K562 (cell line): ENCODE measurements at regions not wholly inside any gene's neighbourhood (a gene's known extent, or its start where the extent isn't known, plus 50 kb on each side); places are given as distances from the start of the nearest gene placed in this dataset.

Experiments used
- ATAC-seq: fragments of 200-7000 bp; cut with Tn5 transposase; 3 replicates; pipeline ENCODE4 v1.9.1; 2020; ENCODE audit warnings: moderate library complexity
- BruUV-seq: library from RNA; stranded (reverse); fragments of 400-500 nt; replicated peaks from 2 replicates; lab custom pipeline; 2021; lab: Mats Ljungman, UMichigan
- CTCF ChIA-PET: fragments of 300-600 bp; formaldehyde crosslinking; extraction: SDS; loops from one replicate; lab custom pipeline; 2021; ENCODE audit warnings: low intra/inter-chr PET ratio; lab: Yijun Ruan, JAX
- POLR2A ChIA-PET: fragments of 300-600, 350-650 bp; sonication (Branson Sonifier 250); formaldehyde crosslinking; extraction: SDS; loops from one replicate; lab custom pipeline; 2021; ENCODE audit warnings: antibody characterized with exemption, inconsistent platforms; lab: Yijun Ruan, JAX
- DNase-seq, 4 experiments: peaks; one replicate each; pipeline versions ENCODE4 v3.0.0 to v3.0.0-alpha.2; 2011 to 2018; ENCODE audit warnings: low spot score in 3 of 4, mixed read lengths in 3 of 4; ENCODE audit errors: extremely low read depth in 1 of 4
- FAIRE-seq: peaks from 2 replicates; lab custom pipeline; 2011; peaks lifted over from hg19 to GRCh38; lab: Jason Lieb, UNC
- H2AFZ ChIP-seq: 2 replicates; pipeline ENCODE4 v1.6.0; 2011; ENCODE audit warnings: low read depth, low read length, control low read depth, inconsistent platforms
- H3K27ac ChIP-seq: fragments of 200-600 bp; 3 replicates; pipeline ENCODE4 v1.8.0; 2011; ENCODE audit warnings: low read depth, mild to moderate bottlenecking, control low read depth, inconsistent platforms, low read length, moderate library complexity, mixed read lengths; ENCODE audit errors: extremely low read depth
- H3K27me3 ChIP-seq, 2 experiments: fragments of 300-600 bp in 1 of 2; 2 replicates in 1 of 2; 3 replicates in 1 of 2; pipeline versions ENCODE4 v1.6.0 to v1.8.0; 2011; ENCODE audit warnings: inconsistent platforms in 2 of 2, low read length in 2 of 2, mild to moderate bottlenecking in 1 of 2, mixed read lengths in 1 of 2, moderate library complexity in 1 of 2; ENCODE audit not compliant: control insufficient read depth in 2 of 2, insufficient read depth in 2 of 2
- H3K36me3 ChIP-seq: fragments of 300-600 bp; 3 replicates; pipeline ENCODE4 v1.8.0; 2011; ENCODE audit warnings: mild to moderate bottlenecking, low read length, inconsistent platforms; ENCODE audit not compliant: control insufficient read depth, insufficient read depth
- H3K4me1 ChIP-seq, 2 experiments: fragments of 200-600 bp in 1 of 2; replicated peaks in 1 of 2; 2 replicates in 1 of 2; 3 replicates in 1 of 2; pipeline versions ENCODE4 v1.5.1 to v1.8.0; 2011; ENCODE audit warnings: inconsistent platforms in 2 of 2, low read length in 2 of 2, mild to moderate bottlenecking in 1 of 2, mixed read lengths in 1 of 2, moderate library complexity in 1 of 2; ENCODE audit not compliant: control insufficient read depth in 2 of 2, insufficient read depth in 2 of 2
- H3K4me2 ChIP-seq: 2 replicates; pipeline ENCODE4 v1.6.1; 2011; ENCODE audit warnings: low read length, control low read depth, inconsistent platforms, mixed read lengths; ENCODE audit not compliant: insufficient read depth
- H3K4me3 ChIP-seq: fragments of 200-600 bp; sonication (generic), shearing (Covaris generic); 2 replicates; pipeline ENCODE4 v1.5.1; 2016; ENCODE audit warnings: control low read depth, inconsistent platforms
- H3K79me2 ChIP-seq: fragments of 200-600 bp; 3 replicates; pipeline ENCODE4 v1.8.0; 2011; ENCODE audit warnings: low read length, inconsistent platforms; ENCODE audit not compliant: control insufficient read depth, insufficient read depth
- H3K9ac ChIP-seq, 2 experiments: 2 replicates each; pipeline versions ENCODE4 v1.6.0 to v1.6.1; 2011; ENCODE audit warnings: low read depth in 2 of 2, low read length in 2 of 2, control low read depth in 1 of 2, inconsistent platforms in 1 of 2, mild to moderate bottlenecking in 1 of 2, mixed read lengths in 1 of 2; ENCODE audit not compliant: insufficient read depth in 1 of 2
- H3K9me1 ChIP-seq: one replicate; pipeline ENCODE4 v1.6.0; 2011; ENCODE audit warnings: inconsistent platforms, mild to moderate bottlenecking, low read length, moderate library complexity; ENCODE audit not compliant: control insufficient read depth, insufficient read depth
- H3K9me3 ChIP-seq: replicated peaks from 2 replicates; pipeline ENCODE4 v1.5.1; 2011; ENCODE audit warnings: low read depth, low read length, inconsistent platforms; ENCODE audit not compliant: control insufficient read depth, insufficient read depth
- H4K20me1 ChIP-seq: replicated peaks from 2 replicates; pipeline ENCODE4 v1.6.1; 2011; ENCODE audit warnings: low read length, inconsistent platforms, mixed read lengths; ENCODE audit not compliant: control insufficient read depth, insufficient read depth
- KDM5B ChIP-seq: fragments of 200-600 bp; sonication (generic); IDR thresholded peaks from 2 replicates; pipeline ENCODE4 v1.6.1; 2012; ENCODE audit warnings: low read depth, mild to moderate bottlenecking, moderate library complexity, low read length, control low read depth, inconsistent platforms; ENCODE audit not compliant: insufficient replicate concordance
- PCBP1 ChIP-seq: fragments of 200-400 bp; formaldehyde crosslinking; IDR thresholded peaks from 2 replicates; pipeline ENCODE4 v1.6.1; 2018; ENCODE audit warnings: mild to moderate bottlenecking, low read depth, low read length; ENCODE audit not compliant: poor library complexity, severe bottlenecking
- SP1 ChIP-seq: sonication (generic); formaldehyde crosslinking; IDR thresholded peaks from 2 replicates; pipeline ENCODE4 v1.8.1; 2022; ENCODE audit warnings: mild to moderate bottlenecking, missing genetic modification reagents
- WGBS: fragments of 100-300 bp; shearing (Covaris generic); methylation state at CpG from one replicate; pipeline ENCODE4 v1.1.6; 2016; ENCODE audit warnings: low coverage, mixed read lengths; ENCODE audit not compliant: insufficient coverage; ENCODE audit errors: missing lambda C conversion rate; 5-methylcytosine and 5-hydroxymethylcytosine counted together
- in situ Hi-C: fragments of 300-500 bp; cut with MboI; formaldehyde crosslinking; loops from 4 replicates; pipeline ENCODE4 v1.15.0; 2018; ENCODE audit warnings: inconsistent platforms, mixed read lengths
- intact Hi-C: fragments of 100-400 bp; cut with micrococcal nuclease; formaldehyde crosslinking; loops from 2 replicates; pipeline ENCODE4 v1.14.2; 2022
- TF ChIP-seq, protein P1 (sequence below): fragments of 450-650 bp; IDR thresholded peaks from 2 replicates; pipeline ENCODE4 v1.6.1; 2018; ENCODE audit warnings: mild to moderate bottlenecking, low read depth; ENCODE audit not compliant: partially characterized antibody
- TF ChIP-seq, protein P2 (sequence below): fragments of 450-650 bp; IDR thresholded peaks from 2 replicates; pipeline ENCODE4 v1.7.0; 2016; ENCODE audit warnings: borderline replicate concordance
- TF ChIP-seq, protein P3 (sequence below): IDR thresholded peaks from 2 replicates; pipeline ENCODE4 v1.6.1; 2016; ENCODE audit warnings: missing genetic modification characterization, missing compliant biosample characterization
- TF ChIP-seq, protein P4 (sequence below): sonication (generic); formaldehyde crosslinking; IDR thresholded peaks from 2 replicates; pipeline ENCODE4 v1.8.0; 2023; ENCODE audit warnings: missing genetic modification reagents, mild to moderate bottlenecking, borderline replicate concordance
- TF ChIP-seq, protein P5 (sequence below): fragments of 450-650 bp; IDR thresholded peaks from 2 replicates; pipeline ENCODE4 v1.6.1; 2016

DNA sequence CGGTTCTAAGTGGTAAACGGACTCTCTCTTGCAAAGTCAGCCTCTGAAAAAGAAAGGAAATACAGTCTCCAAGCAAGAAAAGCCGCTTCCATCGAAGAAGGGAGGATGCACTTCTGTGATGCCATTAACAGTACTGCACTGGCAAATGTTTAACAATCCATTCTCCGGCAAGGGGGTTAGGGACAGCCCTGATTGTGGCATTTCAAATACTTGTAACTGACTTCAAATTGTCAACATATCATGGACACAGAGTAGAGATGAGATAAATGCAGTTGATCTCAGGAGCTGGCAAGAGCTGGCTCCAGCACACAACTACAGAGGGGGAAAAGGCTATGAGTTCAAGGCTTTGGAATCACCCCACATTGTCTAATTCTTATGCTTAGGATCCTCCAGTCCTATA lies 146.8 kb downstream of the SLC7A11 start:
- intact Hi-C loops = no loop called here
- POLR2A ChIA-PET = no interaction called here
- no peak for TF ChIP-seq KDM5B
- TF ChIP-seq PCBP1 = no peak
- TF ChIP-seq, protein P1, sequence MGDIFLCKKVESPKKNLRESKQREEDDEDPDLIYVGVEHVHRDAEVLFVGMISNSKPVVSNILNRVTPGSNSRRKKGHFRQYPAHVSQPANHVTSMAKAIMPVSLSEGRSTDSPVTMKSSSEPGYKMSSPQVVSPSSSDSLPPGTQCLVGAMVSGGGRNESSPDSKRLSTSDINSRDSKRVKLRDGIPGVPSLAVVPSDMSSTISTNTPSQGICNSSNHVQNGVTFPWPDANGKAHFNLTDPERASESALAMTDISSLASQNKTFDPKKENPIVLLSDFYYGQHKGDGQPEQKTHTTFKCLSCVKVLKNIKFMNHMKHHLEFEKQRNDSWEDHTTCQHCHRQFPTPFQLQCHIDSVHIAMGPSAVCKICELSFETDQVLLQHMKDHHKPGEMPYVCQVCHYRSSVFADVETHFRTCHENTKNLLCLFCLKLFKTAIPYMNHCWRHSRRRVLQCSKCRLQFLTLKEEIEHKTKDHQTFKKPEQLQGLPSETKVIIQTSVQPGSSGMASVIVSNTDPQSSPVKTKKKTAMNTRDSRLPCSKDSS = no peak
- TF ChIP-seq, protein P2, sequence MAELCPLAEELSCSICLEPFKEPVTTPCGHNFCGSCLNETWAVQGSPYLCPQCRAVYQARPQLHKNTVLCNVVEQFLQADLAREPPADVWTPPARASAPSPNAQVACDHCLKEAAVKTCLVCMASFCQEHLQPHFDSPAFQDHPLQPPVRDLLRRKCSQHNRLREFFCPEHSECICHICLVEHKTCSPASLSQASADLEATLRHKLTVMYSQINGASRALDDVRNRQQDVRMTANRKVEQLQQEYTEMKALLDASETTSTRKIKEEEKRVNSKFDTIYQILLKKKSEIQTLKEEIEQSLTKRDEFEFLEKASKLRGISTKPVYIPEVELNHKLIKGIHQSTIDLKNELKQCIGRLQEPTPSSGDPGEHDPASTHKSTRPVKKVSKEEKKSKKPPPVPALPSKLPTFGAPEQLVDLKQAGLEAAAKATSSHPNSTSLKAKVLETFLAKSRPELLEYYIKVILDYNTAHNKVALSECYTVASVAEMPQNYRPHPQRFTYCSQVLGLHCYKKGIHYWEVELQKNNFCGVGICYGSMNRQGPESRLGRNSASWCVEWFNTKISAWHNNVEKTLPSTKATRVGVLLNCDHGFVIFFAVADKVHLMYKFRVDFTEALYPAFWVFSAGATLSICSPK = no peak
- TF ChIP-seq, protein P3, sequence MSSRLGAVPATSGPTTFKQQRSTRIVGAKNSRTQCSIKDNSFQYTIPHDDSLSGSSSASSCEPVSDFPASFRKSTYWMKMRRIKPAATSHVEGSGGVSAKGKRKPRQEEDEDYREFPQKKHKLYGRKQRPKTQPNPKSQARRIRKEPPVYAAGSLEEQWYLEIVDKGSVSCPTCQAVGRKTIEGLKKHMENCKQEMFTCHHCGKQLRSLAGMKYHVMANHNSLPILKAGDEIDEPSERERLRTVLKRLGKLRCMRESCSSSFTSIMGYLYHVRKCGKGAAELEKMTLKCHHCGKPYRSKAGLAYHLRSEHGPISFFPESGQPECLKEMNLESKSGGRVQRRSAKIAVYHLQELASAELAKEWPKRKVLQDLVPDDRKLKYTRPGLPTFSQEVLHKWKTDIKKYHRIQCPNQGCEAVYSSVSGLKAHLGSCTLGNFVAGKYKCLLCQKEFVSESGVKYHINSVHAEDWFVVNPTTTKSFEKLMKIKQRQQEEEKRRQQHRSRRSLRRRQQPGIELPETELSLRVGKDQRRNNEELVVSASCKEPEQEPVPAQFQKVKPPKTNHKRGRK (tag) = no peak
- TF ChIP-seq SP1 (CRISPR knock-in tag) = no peak
- TF ChIP-seq, protein P4, sequence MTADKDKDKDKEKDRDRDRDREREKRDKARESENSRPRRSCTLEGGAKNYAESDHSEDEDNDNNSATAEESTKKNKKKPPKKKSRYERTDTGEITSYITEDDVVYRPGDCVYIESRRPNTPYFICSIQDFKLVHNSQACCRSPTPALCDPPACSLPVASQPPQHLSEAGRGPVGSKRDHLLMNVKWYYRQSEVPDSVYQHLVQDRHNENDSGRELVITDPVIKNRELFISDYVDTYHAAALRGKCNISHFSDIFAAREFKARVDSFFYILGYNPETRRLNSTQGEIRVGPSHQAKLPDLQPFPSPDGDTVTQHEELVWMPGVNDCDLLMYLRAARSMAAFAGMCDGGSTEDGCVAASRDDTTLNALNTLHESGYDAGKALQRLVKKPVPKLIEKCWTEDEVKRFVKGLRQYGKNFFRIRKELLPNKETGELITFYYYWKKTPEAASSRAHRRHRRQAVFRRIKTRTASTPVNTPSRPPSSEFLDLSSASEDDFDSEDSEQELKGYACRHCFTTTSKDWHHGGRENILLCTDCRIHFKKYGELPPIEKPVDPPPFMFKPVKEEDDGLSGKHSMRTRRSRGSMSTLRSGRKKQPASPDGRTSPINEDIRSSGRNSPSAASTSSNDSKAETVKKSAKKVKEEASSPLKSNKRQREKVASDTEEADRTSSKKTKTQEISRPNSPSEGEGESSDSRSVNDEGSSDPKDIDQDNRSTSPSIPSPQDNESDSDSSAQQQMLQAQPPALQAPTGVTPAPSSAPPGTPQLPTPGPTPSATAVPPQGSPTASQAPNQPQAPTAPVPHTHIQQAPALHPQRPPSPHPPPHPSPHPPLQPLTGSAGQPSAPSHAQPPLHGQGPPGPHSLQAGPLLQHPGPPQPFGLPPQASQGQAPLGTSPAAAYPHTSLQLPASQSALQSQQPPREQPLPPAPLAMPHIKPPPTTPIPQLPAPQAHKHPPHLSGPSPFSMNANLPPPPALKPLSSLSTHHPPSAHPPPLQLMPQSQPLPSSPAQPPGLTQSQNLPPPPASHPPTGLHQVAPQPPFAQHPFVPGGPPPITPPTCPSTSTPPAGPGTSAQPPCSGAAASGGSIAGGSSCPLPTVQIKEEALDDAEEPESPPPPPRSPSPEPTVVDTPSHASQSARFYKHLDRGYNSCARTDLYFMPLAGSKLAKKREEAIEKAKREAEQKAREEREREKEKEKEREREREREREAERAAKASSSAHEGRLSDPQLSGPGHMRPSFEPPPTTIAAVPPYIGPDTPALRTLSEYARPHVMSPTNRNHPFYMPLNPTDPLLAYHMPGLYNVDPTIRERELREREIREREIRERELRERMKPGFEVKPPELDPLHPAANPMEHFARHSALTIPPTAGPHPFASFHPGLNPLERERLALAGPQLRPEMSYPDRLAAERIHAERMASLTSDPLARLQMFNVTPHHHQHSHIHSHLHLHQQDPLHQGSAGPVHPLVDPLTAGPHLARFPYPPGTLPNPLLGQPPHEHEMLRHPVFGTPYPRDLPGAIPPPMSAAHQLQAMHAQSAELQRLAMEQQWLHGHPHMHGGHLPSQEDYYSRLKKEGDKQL (CRISPR knock-in tag) = no peak
- TF ChIP-seq, protein P5, sequence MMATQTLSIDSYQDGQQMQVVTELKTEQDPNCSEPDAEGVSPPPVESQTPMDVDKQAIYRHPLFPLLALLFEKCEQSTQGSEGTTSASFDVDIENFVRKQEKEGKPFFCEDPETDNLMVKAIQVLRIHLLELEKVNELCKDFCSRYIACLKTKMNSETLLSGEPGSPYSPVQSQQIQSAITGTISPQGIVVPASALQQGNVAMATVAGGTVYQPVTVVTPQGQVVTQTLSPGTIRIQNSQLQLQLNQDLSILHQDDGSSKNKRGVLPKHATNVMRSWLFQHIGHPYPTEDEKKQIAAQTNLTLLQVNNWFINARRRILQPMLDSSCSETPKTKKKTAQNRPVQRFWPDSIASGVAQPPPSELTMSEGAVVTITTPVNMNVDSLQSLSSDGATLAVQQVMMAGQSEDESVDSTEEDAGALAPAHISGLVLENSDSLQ = no peak

More for the DNA sequence above, 146.8 kb downstream of the SLC7A11 start:
- Histone ChIP-seq H3K9me1 (peaks cover 2% of the 10 kb centered on the region), H3K36me3 (no peaks in the 10 kb centered on the region), H2AFZ (no peak overlapping the region), H3K27me3 (no peaks in the 10 kb centered on the region; a peak in 1 of 5 replicates), H3K9ac (no peak overlapping the region), H3K4me3 (no peak overlapping the region), H4K20me1 (no peaks in the 10 kb centered on the region), H3K27ac (no peak overlapping the region), H3K4me1 (no peaks in the 10 kb centered on the region), H3K4me2 (no peak overlapping the region), H3K9me3 (no peaks in the 10 kb centered on the region), H3K79me2 (no peaks in the 10 kb centered on the region)
- 4% methylated on average over 5 of the region's 5 CpGs for WGBS
- ATAC-seq (no peak), FAIRE-seq (no peak), DNase-seq (no peak)
- BruUV-seq = no TSS peak
- in situ Hi-C loops = no loop called here
- CTCF ChIA-PET = no interaction called here
